H9 (cell line): ENCODE measurements at regions not wholly inside any gene's neighbourhood (a gene's known extent, or its start where the extent isn't known, plus 50 kb on each side); places are given as distances from the start of the nearest gene placed in this dataset.
"Not testable (repeated sequence)": the region's sequence is repeated elsewhere in the genome, so short reads cannot be mapped to it uniquely, and the experiment has no call there.

Source experiments
- DNase-seq: peaks from one replicate; pipeline ENCODE4 v3.0.0-alpha.2; 2017
- H2AFZ ChIP-seq: one replicate; pipeline ENCODE4 v1.6.1; 2013; ENCODE audit warnings: mild to moderate bottlenecking, low read length, control low read depth, moderate library complexity
- H2AK5ac ChIP-seq: 2 replicates; pipeline ENCODE4 v1.6.1; 2013; ENCODE audit warnings: low read length, control low read depth, mixed read lengths; ENCODE audit not compliant: insufficient read length
- H2BK120ac ChIP-seq: one replicate; pipeline ENCODE4 v1.6.1; 2013; ENCODE audit warnings: low read depth, mild to moderate bottlenecking, low read length, control low read depth, inconsistent platforms; ENCODE audit not compliant: poor library complexity, severe bottlenecking
- H2BK12ac ChIP-seq: 2 replicates; pipeline ENCODE4 v1.6.1; 2013; ENCODE audit warnings: low read length, control low read depth, mixed read lengths, low read depth; ENCODE audit not compliant: insufficient read length
- H2BK15ac ChIP-seq: 2 replicates; pipeline ENCODE4 v1.6.1; 2013; ENCODE audit warnings: low read depth, low read length, control low read depth
- H2BK20ac ChIP-seq: one replicate; pipeline ENCODE4 v1.6.1; 2013; ENCODE audit warnings: low read depth, mild to moderate bottlenecking, low read length, control low read depth, inconsistent platforms; ENCODE audit not compliant: poor library complexity, severe bottlenecking
- H2BK5ac ChIP-seq: 2 replicates; pipeline ENCODE4 v1.6.1; 2013; ENCODE audit warnings: low read length, control low read depth, mixed read lengths; ENCODE audit not compliant: insufficient read length
- H3K14ac ChIP-seq: 2 replicates; pipeline ENCODE4 v1.6.1; 2013; ENCODE audit warnings: low read length, control low read depth; ENCODE audit not compliant: insufficient read depth
- H3K18ac ChIP-seq: 2 replicates; pipeline ENCODE4 v1.6.1; 2013; ENCODE audit warnings: low read depth, mild to moderate bottlenecking, mixed read lengths, low read length, control low read depth; ENCODE audit not compliant: insufficient read length
- H3K23ac ChIP-seq: 2 replicates; pipeline ENCODE4 v1.6.1; 2013; ENCODE audit warnings: low read length, control low read depth, mixed read lengths, low read depth; ENCODE audit not compliant: insufficient read length
- H3K23me2 ChIP-seq: 2 replicates; pipeline ENCODE4 v1.6.1; 2013; ENCODE audit warnings: low read depth, mild to moderate bottlenecking, mixed read lengths, low read length, control low read depth; ENCODE audit not compliant: insufficient read length, poor library complexity, severe bottlenecking
- H3K27ac ChIP-seq: 2 replicates; pipeline ENCODE4 v1.5.1; 2013; ENCODE audit warnings: low read length, control low read depth, mixed read lengths, low read depth; ENCODE audit not compliant: insufficient read length
- H3K27me3 ChIP-seq: 2 replicates; pipeline ENCODE4 v1.6.1; 2013; ENCODE audit warnings: low read length, control low read depth, inconsistent platforms; ENCODE audit not compliant: insufficient read depth
- H3K4ac ChIP-seq: 2 replicates; pipeline ENCODE4 v1.6.1; 2013; ENCODE audit warnings: low read depth, mild to moderate bottlenecking, control low read depth, inconsistent platforms, low read length, moderate library complexity
- H3K4me1 ChIP-seq: 2 replicates; pipeline ENCODE4 v1.6.1; 2013; ENCODE audit warnings: low read length, control low read depth, inconsistent platforms; ENCODE audit not compliant: insufficient read depth
- H3K4me2 ChIP-seq: 2 replicates; pipeline ENCODE4 v1.6.1; 2013; ENCODE audit warnings: low read length, control low read depth, mixed read lengths; ENCODE audit not compliant: insufficient read length, insufficient read depth
- H3K56ac ChIP-seq: 2 replicates; pipeline ENCODE4 v1.6.1; 2013; ENCODE audit warnings: low read depth, mild to moderate bottlenecking, mixed read lengths, low read length, control low read depth; ENCODE audit not compliant: insufficient read length
- H3K79me1 ChIP-seq: 2 replicates; pipeline ENCODE4 v1.6.1; 2013; ENCODE audit warnings: low read depth, mild to moderate bottlenecking, moderate library complexity, low read length, control low read depth, inconsistent platforms; ENCODE audit not compliant: insufficient read depth, poor library complexity, severe bottlenecking
- H3K79me2 ChIP-seq: 2 replicates; pipeline ENCODE4 v1.6.1; 2013; ENCODE audit warnings: low read length, control low read depth, inconsistent platforms; ENCODE audit not compliant: insufficient read depth
- H3K9ac ChIP-seq: 2 replicates; pipeline ENCODE4 v1.6.1; 2013; ENCODE audit warnings: low read length, control low read depth, mixed read lengths; ENCODE audit not compliant: insufficient read length; ENCODE audit errors: extremely low read depth
- H3K9me3 ChIP-seq: one replicate; pipeline ENCODE4 v1.6.1; 2013; ENCODE audit warnings: low read depth, low read length, inconsistent platforms; ENCODE audit not compliant: control insufficient read depth
- H3T11ph ChIP-seq: one replicate; pipeline ENCODE4 v1.6.1; 2013; ENCODE audit warnings: mild to moderate bottlenecking, low read length, control low read depth, inconsistent platforms
- H4K20me1 ChIP-seq: one replicate; pipeline ENCODE4 v1.6.1; 2013; ENCODE audit not compliant: control insufficient read depth, insufficient read length, insufficient read depth
- H4K5ac ChIP-seq: 2 replicates; pipeline ENCODE4 v1.6.1; 2013; ENCODE audit warnings: low read depth, mild to moderate bottlenecking, mixed read lengths, low read length, control low read depth; ENCODE audit not compliant: insufficient read length
- H4K8ac ChIP-seq: replicated peaks from 2 replicates; pipeline ENCODE4 v1.6.1; 2013; ENCODE audit warnings: low read length, control low read depth, mixed read lengths, low read depth; ENCODE audit not compliant: insufficient read length
- H4K91ac ChIP-seq: 2 replicates; pipeline ENCODE4 v1.6.1; 2013; ENCODE audit warnings: low read depth, mild to moderate bottlenecking, moderate library complexity, mixed read lengths, low read length, control low read depth; ENCODE audit not compliant: insufficient read length
- H3K27ac Mint-ChIP-seq, 3 experiments: 2 replicates in 2 of 3; 3 replicates in 1 of 3; pipeline ENCODE4 v1.8.0; 2020 to 2021; ENCODE audit warnings: mixed read lengths in 3 of 3, mild to moderate bottlenecking in 1 of 3, moderate library complexity in 1 of 3
- H3K27me3 Mint-ChIP-seq: 2 replicates; pipeline ENCODE4 v1.8.0; 2021; ENCODE audit warnings: low read depth, mild to moderate bottlenecking, moderate library complexity, mixed read lengths
- H3K36me3 Mint-ChIP-seq, 3 experiments: 2 replicates in 2 of 3; 3 replicates in 1 of 3; pipeline ENCODE4 v1.8.0; 2020 to 2021; ENCODE audit warnings: low read depth in 3 of 3, mixed read lengths in 3 of 3; ENCODE audit not compliant: insufficient read depth in 1 of 3
- H3K4me1 Mint-ChIP-seq, 2 experiments: 2 replicates each; pipeline ENCODE4 v1.8.0; 2020; ENCODE audit warnings: mixed read lengths in 2 of 2
- H3K4me3 Mint-ChIP-seq, 2 experiments: 2 replicates in 1 of 2; 3 replicates in 1 of 2; pipeline ENCODE4 v1.8.0; 2020 to 2021; ENCODE audit warnings: mild to moderate bottlenecking in 2 of 2, mixed read lengths in 2 of 2, moderate library complexity in 1 of 2
- H3K9me3 Mint-ChIP-seq, 2 experiments: 2 replicates in 1 of 2; 3 replicates in 1 of 2; pipeline ENCODE4 v1.8.0; 2020; ENCODE audit warnings: mild to moderate bottlenecking in 2 of 2, mixed read lengths in 2 of 2, moderate library complexity in 1 of 2
- WGBS: extraction: QIAGEN DNeasy Blood & Tissue Kit; methylation state at CpG from one replicate; pipeline ENCODE4 v1.1.7; 2013; ENCODE audit warnings: missing lambda C conversion rate, low lambda C conversion rate, mixed read lengths; ENCODE audit not compliant: insufficient read length; ENCODE audit errors: extremely low coverage; 5-methylcytosine and 5-hydroxymethylcytosine counted together

DNA sequence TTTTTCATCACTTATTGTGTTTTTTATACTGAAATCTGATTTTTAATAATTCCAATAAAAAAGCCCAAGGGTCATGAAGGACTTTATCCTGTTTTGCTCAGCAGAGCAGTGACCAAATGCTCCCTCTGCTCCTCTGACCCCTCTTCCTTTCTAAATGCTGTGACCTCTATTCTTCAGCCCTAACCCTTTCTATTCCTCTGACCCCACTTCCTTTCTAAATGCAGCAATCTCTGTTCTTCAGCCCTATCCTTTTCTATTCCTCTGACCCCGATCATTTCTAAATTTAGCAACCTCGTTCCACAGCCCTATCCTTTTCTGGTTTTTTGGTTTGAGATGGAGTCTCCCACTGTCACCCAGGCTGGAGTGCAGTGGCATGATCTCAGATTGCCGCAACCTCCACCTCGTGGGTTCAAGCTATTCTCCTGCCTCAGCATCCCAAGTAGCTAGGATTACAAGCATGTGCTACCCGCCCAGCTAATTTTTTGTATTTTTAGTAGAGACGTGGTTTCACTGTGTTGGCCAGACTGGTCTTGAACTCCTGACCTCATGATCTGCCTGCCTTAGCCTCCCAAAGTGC lies 581.4 kb upstream of the DEFB115 start:
- not testable (repeated sequence) for H3K27me3 ChIP-seq, H2AK5ac ChIP-seq, H4K91ac ChIP-seq, H2AFZ ChIP-seq, H3K79me2 ChIP-seq, H3K23me2 ChIP-seq, H3K79me1 ChIP-seq, H3K23ac ChIP-seq, H2BK15ac ChIP-seq, H3K14ac ChIP-seq, H3K27me3 Mint-ChIP-seq, H3K4ac ChIP-seq, H3T11ph ChIP-seq, H3K4me3 Mint-ChIP-seq, H4K5ac ChIP-seq, DNase-seq, H3K18ac ChIP-seq, H3K4me1 ChIP-seq, H2BK20ac ChIP-seq, H3K27ac Mint-ChIP-seq, H3K4me2 ChIP-seq, H4K8ac ChIP-seq, H3K56ac ChIP-seq, H2BK5ac ChIP-seq, H3K27ac ChIP-seq, H4K20me1 ChIP-seq, H3K4me1 Mint-ChIP-seq, H2BK12ac ChIP-seq, H2BK120ac ChIP-seq, H3K9ac ChIP-seq
- Mint-ChIP-seq H3K9me3 (peaks cover 70 to 77% of the 10 kb centered on the region in 2 experiments), H3K36me3 (peaks cover 5 to 18% (median 9%) of the 10 kb centered on the region in 3 experiments)
- peaks cover 37% of the 10 kb centered on the region for H3K9me3 ChIP-seq
- WGBS: no CpG with 5 or more reads among the region's 6 CpGs

DNA sequence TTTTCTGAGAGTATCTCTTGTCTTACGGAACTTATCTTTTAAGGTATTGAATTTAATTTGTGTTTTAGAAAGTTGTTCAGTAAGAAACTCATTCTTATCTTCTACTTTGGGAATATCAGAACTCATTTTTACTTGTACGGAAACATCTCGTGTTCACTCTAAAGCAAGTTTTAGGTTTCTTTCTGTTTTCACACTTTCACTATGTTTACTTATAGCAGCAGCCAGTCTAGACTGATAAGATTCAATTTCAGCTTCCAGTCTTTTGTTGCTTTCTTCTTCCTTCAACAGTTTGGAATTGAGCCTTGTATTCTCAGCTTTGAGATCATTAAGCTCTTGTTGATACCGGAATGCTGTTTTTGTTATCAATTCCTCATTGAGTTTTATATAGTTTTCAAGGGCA lies 575.2 kb upstream of the DEFB115 start:
- not testable (repeated sequence) for H3K56ac ChIP-seq, H3K4me1 ChIP-seq, H3K36me3 Mint-ChIP-seq, H2BK15ac ChIP-seq, H2AK5ac ChIP-seq, H4K91ac ChIP-seq, H3K79me2 ChIP-seq, H2BK12ac ChIP-seq, H3K4ac ChIP-seq, H3K27me3 Mint-ChIP-seq, H2BK5ac ChIP-seq, H3T11ph ChIP-seq, H2AFZ ChIP-seq, H3K4me2 ChIP-seq, H3K23ac ChIP-seq, DNase-seq, H4K5ac ChIP-seq, H4K20me1 ChIP-seq, H3K23me2 ChIP-seq, H3K4me1 Mint-ChIP-seq, H3K79me1 ChIP-seq, H3K9ac ChIP-seq, H3K27me3 ChIP-seq, H3K4me3 Mint-ChIP-seq, H2BK120ac ChIP-seq, H3K18ac ChIP-seq, H3K27ac ChIP-seq, H2BK20ac ChIP-seq, H3K27ac Mint-ChIP-seq, H3K14ac ChIP-seq, H4K8ac ChIP-seq
- no CpG with 5 or more reads among the region's 4 CpGs for WGBS
- peaks cover 27% of the 10 kb centered on the region for H3K9me3 ChIP-seq
- peaks cover 66 to 68% of the 10 kb centered on the region in 2 experiments for H3K9me3 Mint-ChIP-seq
